ENCODE measurements at regions not wholly inside any gene's neighbourhood (a gene's known extent, or its start where the extent isn't known, plus 50 kb on each side); places are given as distances from the start of the nearest gene placed in this dataset.

- Histone ChIP-seq H3K27ac (no peak overlapping the region), H3K9me3 (no peaks in the 10 kb centered on the region), H3K27me3 (no peaks in the 10 kb centered on the region), H3K4me3 (replicated peaks in 1 of 3) (no peak overlapping the region), H3K36me3 (no peaks in the 10 kb centered on the region), H3K4me1 (no peaks in the 10 kb centered on the region)
- TF ChIP-seq, protein P1, sequence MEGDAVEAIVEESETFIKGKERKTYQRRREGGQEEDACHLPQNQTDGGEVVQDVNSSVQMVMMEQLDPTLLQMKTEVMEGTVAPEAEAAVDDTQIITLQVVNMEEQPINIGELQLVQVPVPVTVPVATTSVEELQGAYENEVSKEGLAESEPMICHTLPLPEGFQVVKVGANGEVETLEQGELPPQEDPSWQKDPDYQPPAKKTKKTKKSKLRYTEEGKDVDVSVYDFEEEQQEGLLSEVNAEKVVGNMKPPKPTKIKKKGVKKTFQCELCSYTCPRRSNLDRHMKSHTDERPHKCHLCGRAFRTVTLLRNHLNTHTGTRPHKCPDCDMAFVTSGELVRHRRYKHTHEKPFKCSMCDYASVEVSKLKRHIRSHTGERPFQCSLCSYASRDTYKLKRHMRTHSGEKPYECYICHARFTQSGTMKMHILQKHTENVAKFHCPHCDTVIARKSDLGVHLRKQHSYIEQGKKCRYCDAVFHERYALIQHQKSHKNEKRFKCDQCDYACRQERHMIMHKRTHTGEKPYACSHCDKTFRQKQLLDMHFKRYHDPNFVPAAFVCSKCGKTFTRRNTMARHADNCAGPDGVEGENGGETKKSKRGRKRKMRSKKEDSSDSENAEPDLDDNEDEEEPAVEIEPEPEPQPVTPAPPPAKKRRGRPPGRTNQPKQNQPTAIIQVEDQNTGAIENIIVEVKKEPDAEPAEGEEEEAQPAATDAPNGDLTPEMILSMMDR (IDR thresholded peaks at IDR 0.05): no peak
- no peak for TF ChIP-seq POLR2A (IDR thresholded peaks at IDR 0.05)
- DNase-seq: no peak
- 60 to 68% methylated on average over 3 of the region's 3 CpGs for WGBS, 2 donors
- intact Hi-C loops (cut with DNase I): no loop called here
These were observed 94.4 kb upstream of the SLC27A6 start for GRCh38 chr5:128870923-128871322.

- Histone ChIP-seq H3K36me3 (no peaks in the 10 kb centered on the region), H3K27ac (no peak overlapping the region), H3K4me1 (no peaks in the 10 kb centered on the region), H3K4me3 (replicated peaks in 1 of 3) (no peak overlapping the region), H3K27me3 (no peaks in the 10 kb centered on the region), H3K9me3 (no peaks in the 10 kb centered on the region)
- WGBS, 2 donors: 66 to 74% methylated on average over 3 of the region's 3 CpGs
- intact Hi-C loops (cut with DNase I): no loop called here
- no peak for DNase-seq
- TF ChIP-seq, protein P1 (IDR thresholded peaks at IDR 0.05): no peak
- TF ChIP-seq POLR2A (IDR thresholded peaks at IDR 0.05): no peak
These were observed 88.5 kb upstream of the SLC27A6 start for GRCh38 chr5:128876569-128877382.

DNA sequence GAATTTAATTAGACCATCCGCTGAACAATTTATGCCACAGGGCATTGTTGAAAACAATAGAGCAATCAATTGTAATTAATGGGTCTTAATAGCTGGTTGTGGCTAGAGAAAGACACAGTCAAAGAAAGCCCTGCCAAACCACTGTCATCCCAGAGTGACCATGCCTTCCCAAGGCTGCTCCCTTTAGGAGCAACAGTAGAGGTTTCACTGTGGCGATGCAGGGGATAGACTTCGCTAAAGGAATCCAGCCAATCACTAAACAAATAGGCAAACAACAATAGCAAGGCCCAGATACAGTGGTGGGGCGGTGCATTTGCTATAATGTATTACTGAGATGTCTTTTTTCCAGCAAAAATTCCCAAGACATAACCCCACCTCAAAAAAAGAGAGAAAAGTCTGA, 87.8 kb upstream of the SLC27A6 start:
- DNase-seq: no peak
- no peaks in the 10 kb centered on the region for H3K9me3 ChIP-seq
- H3K27me3 ChIP-seq: no peaks in the 10 kb centered on the region
- no peak overlapping the region for H3K27ac ChIP-seq
- TF ChIP-seq POLR2A (IDR thresholded peaks at IDR 0.05): no peak
- TF ChIP-seq, protein P1 (IDR thresholded peaks at IDR 0.05): no peak
- no peaks in the 10 kb centered on the region for H3K36me3 ChIP-seq
- H3K4me3 ChIP-seq (replicated peaks in 1 of 3): no peak overlapping the region
- no peaks in the 10 kb centered on the region for H3K4me1 ChIP-seq
- 82 to 92% methylated on average over 4 of the region's 4 CpGs for WGBS, 2 donors
- intact Hi-C loops (cut with DNase I): no loop called here

- no peaks in the 10 kb centered on the region for H3K9me3 ChIP-seq
- no peaks in the 10 kb centered on the region for H3K36me3 ChIP-seq
- 64 to 70% methylated on average over 4 of the region's 4 CpGs for WGBS, 2 donors
- H3K27me3 ChIP-seq: no peaks in the 10 kb centered on the region
- H3K4me1 ChIP-seq: no peaks in the 10 kb centered on the region
- no peak overlapping the region for H3K27ac ChIP-seq
- no peak for DNase-seq
- intact Hi-C loops (cut with DNase I): no loop called here
- TF ChIP-seq POLR2A (IDR thresholded peaks at IDR 0.05): no peak
- TF ChIP-seq, protein P1 (IDR thresholded peaks at IDR 0.05): no peak
- H3K4me3 ChIP-seq (replicated peaks in 1 of 3): no peak overlapping the region
These were observed 83.7 kb upstream of the SLC27A6 start for GRCh38 chr5:128881502-128882018.

DNA sequence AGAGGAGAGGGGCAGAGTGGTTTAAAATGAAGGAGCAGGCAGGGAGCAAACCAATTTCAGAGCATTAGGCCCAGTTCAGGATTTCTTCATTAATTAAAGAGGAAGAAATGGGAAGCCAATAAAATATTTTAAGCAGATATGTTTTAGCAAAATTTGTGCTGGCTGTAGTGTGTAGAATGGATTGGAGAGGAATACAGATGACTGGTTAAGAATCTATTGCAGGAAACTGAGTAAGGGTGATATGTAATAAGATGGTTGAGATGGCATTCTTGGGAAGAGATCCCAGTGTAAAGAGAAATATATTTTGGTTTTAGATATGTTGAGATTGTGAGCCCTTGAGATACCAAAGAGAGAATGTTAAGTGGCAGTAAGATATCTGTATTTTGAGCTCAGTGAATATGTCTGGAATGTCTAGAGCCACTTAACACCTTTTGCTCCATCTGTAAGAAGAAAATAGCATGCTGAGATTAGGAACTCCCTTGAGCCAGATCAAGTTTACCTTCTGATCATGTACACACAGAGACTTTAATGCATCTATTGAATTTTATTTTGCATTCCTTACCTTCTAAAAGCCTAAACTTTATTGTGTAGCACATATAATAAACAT, 79.5 kb upstream of the SLC27A6 start:
- H3K36me3 ChIP-seq: no peaks in the 10 kb centered on the region
- H3K27me3 ChIP-seq: no peaks in the 10 kb centered on the region
- no peak for DNase-seq
- TF ChIP-seq, protein P1 (IDR thresholded peaks at IDR 0.05): no peak
- no peak for TF ChIP-seq POLR2A (IDR thresholded peaks at IDR 0.05)
- H3K4me1 ChIP-seq: no peaks in the 10 kb centered on the region
- no peak overlapping the region for H3K4me3 ChIP-seq (replicated peaks in 1 of 3)
- H3K9me3 ChIP-seq: no peaks in the 10 kb centered on the region
- H3K27ac ChIP-seq: no peak overlapping the region
- intact Hi-C loops (cut with DNase I): no loop called here

Data from thyroid gland (tissue), 4 donors.